Karpas-422 (cell line): ENCODE measurements at regions not wholly inside any gene's neighbourhood (a gene's known extent, or its start where the extent isn't known, plus 50 kb on each side); places are given as distances from the start of the nearest gene placed in this dataset.

Source experiments
- DNase-seq: peaks from one replicate; pipeline ENCODE4 v3.0.0-alpha.2; 2015
- H2AFZ ChIP-seq: fragments of 200-600 bp; sonication (generic); 2 replicates; pipeline ENCODE4 v1.6.1; 2014; ENCODE audit warnings: antibody characterized with exemption, low read length, mixed read lengths
- H3K27ac ChIP-seq: fragments of 200-600 bp; sonication (generic); 2 replicates; pipeline ENCODE4 v1.5.1; 2014; ENCODE audit warnings: mild to moderate bottlenecking, low read length, moderate library complexity
- H3K27me3 ChIP-seq: fragments of 200-600 bp; sonication (generic); 2 replicates; pipeline ENCODE4 v1.6.1; 2014; ENCODE audit warnings: low read length, mixed read lengths
- H3K36me3 ChIP-seq: fragments of 200-600 bp; sonication (generic); 2 replicates; pipeline ENCODE4 v1.6.1; 2014; ENCODE audit warnings: low read length, mixed read lengths; ENCODE audit not compliant: insufficient read depth
- H3K4me1 ChIP-seq: fragments of 200-600 bp; sonication (generic); 2 replicates; pipeline ENCODE4 v1.6.1; 2014; ENCODE audit warnings: mild to moderate bottlenecking, low read length, mixed read lengths
- H3K4me2 ChIP-seq: fragments of 200-600 bp; sonication (generic); 2 replicates; pipeline ENCODE4 v1.6.1; 2014; ENCODE audit warnings: low read length, low read depth, mild to moderate bottlenecking; ENCODE audit not compliant: poor library complexity, severe bottlenecking
- H3K4me3 ChIP-seq: fragments of 200-600 bp; sonication (generic); 2 replicates; pipeline ENCODE4 v1.5.1; 2014; ENCODE audit warnings: mild to moderate bottlenecking, antibody characterized with exemption, low read length, mixed read lengths
- H3K79me2 ChIP-seq: fragments of 200-600 bp; sonication (generic); 2 replicates; pipeline ENCODE4 v1.6.1; 2014; ENCODE audit warnings: mild to moderate bottlenecking, low read length, mixed read lengths
- H3K9ac ChIP-seq: fragments of 200-600 bp; sonication (generic); 2 replicates; pipeline ENCODE4 v1.6.0; 2014; ENCODE audit warnings: low read length
- H3K9me2 ChIP-seq: fragments of 200-600 bp; sonication (generic), shearing (Covaris generic); replicated peaks from 2 replicates; pipeline ENCODE4 v1.6.0; 2014; ENCODE audit warnings: mild to moderate bottlenecking, low read length, moderate library complexity; ENCODE audit not compliant: insufficient read depth
- H3K9me3 ChIP-seq: fragments of 300-700, 200-600 bp; sonication (generic); 2 replicates; pipeline ENCODE4 v1.6.1; 2014; ENCODE audit warnings: low read length, mixed read lengths
- H4K20me1 ChIP-seq: fragments of 200-600 bp; sonication (generic); 2 replicates; pipeline ENCODE4 v1.6.1; 2014; ENCODE audit warnings: mild to moderate bottlenecking, antibody characterized with exemption, low read length, low read depth; ENCODE audit not compliant: insufficient read depth

GRCh38 chr10:131587976-131588680 lies 276.6 kb upstream of the TCERG1L start:
- no peak overlapping the region for H2AFZ ChIP-seq
- H3K27ac ChIP-seq, result no peak overlapping the region
- H3K9me3 ChIP-seq, result no peaks in the 10 kb centered on the region
- DNase-seq, result no peak
- H4K20me1 ChIP-seq, result no peaks in the 10 kb centered on the region
- no peak overlapping the region for H3K4me2 ChIP-seq
- H3K36me3 ChIP-seq, result no peaks in the 10 kb centered on the region
- no peak overlapping the region for H3K4me3 ChIP-seq
- H3K9ac ChIP-seq, result no peak overlapping the region
- no peaks in the 10 kb centered on the region for H3K4me1 ChIP-seq
- no peaks in the 10 kb centered on the region for H3K9me2 ChIP-seq
- H3K27me3 ChIP-seq, result no peaks in the 10 kb centered on the region
- H3K79me2 ChIP-seq, result no peaks in the 10 kb centered on the region

- no peaks in the 10 kb centered on the region for H3K9me3 ChIP-seq
- DNase-seq, result no peak
- H3K4me2 ChIP-seq, result no peak overlapping the region
- no peaks in the 10 kb centered on the region for H3K79me2 ChIP-seq
- no peaks in the 10 kb centered on the region for H3K4me1 ChIP-seq
- no peaks in the 10 kb centered on the region for H4K20me1 ChIP-seq
- no peak overlapping the region for H2AFZ ChIP-seq
- H3K27me3 ChIP-seq, result no peaks in the 10 kb centered on the region
- no peaks in the 10 kb centered on the region for H3K9me2 ChIP-seq
- H3K9ac ChIP-seq, result no peak overlapping the region
- H3K27ac ChIP-seq, result no peak overlapping the region
- no peaks in the 10 kb centered on the region for H3K36me3 ChIP-seq
- H3K4me3 ChIP-seq, result no peak overlapping the region
These were observed 277.2 kb upstream of the TCERG1L start for GRCh38 chr10:131588704-131589220.

- H3K27me3 ChIP-seq, result no peaks in the 10 kb centered on the region
- H3K9ac ChIP-seq, result no peak overlapping the region
- no peak for DNase-seq
- no peaks in the 10 kb centered on the region for H3K79me2 ChIP-seq
- no peak overlapping the region for H3K4me2 ChIP-seq
- H3K27ac ChIP-seq, result no peak overlapping the region
- no peak overlapping the region for H2AFZ ChIP-seq
- no peaks in the 10 kb centered on the region for H3K4me1 ChIP-seq
- H4K20me1 ChIP-seq, result no peaks in the 10 kb centered on the region
- no peaks in the 10 kb centered on the region for H3K36me3 ChIP-seq
- H3K4me3 ChIP-seq, result no peak overlapping the region
- H3K9me3 ChIP-seq, result no peaks in the 10 kb centered on the region
- H3K9me2 ChIP-seq, result no peaks in the 10 kb centered on the region
These were observed 279.0 kb upstream of the TCERG1L start for GRCh38 chr10:131590567-131590966.

GRCh38 chr10:131591936-131592335 lies 280.4 kb upstream of the TCERG1L start:
- no peak overlapping the region for H3K4me3 ChIP-seq
- no peaks in the 10 kb centered on the region for H3K9me2 ChIP-seq
- H3K4me1 ChIP-seq, result no peaks in the 10 kb centered on the region
- H3K27me3 ChIP-seq, result no peaks in the 10 kb centered on the region
- no peaks in the 10 kb centered on the region for H3K79me2 ChIP-seq
- H3K27ac ChIP-seq, result no peak overlapping the region
- no peak overlapping the region for H3K9ac ChIP-seq
- no peak overlapping the region for H2AFZ ChIP-seq
- no peak overlapping the region for H3K4me2 ChIP-seq
- DNase-seq, result no peak
- H4K20me1 ChIP-seq, result no peaks in the 10 kb centered on the region
- no peaks in the 10 kb centered on the region for H3K36me3 ChIP-seq
- no peaks in the 10 kb centered on the region for H3K9me3 ChIP-seq

- DNase-seq, result no peak
- Histone ChIP-seq H3K79me2 (no peaks in the 10 kb centered on the region), H3K4me1 (no peaks in the 10 kb centered on the region), H3K9me3 (peaks cover 9% of the 10 kb centered on the region; the same call in 1 of the 2 replicates), H3K27ac (no peak overlapping the region), H3K4me2 (no peak overlapping the region), H3K9ac (no peak overlapping the region), H3K4me3 (no peak overlapping the region), H3K27me3 (no peaks in the 10 kb centered on the region), H2AFZ (no peak overlapping the region), H3K9me2 (no peaks in the 10 kb centered on the region), H4K20me1 (no peaks in the 10 kb centered on the region), H3K36me3 (no peaks in the 10 kb centered on the region)
These were observed 291.6 kb upstream of the PPP2R2D start for GRCh38 chr10:131609176-131609575.

GRCh38 chr10:131615150-131615549 lies 285.7 kb upstream of the PPP2R2D start:
- H3K4me2 ChIP-seq, result no peak overlapping the region
- no peaks in the 10 kb centered on the region for H3K79me2 ChIP-seq

GRCh38 chr10:131616040-131616439 lies 284.8 kb upstream of the PPP2R2D start:
- Histone ChIP-seq H4K20me1 (no peaks in the 10 kb centered on the region), H3K4me1 (no peaks in the 10 kb centered on the region), H3K36me3 (no peaks in the 10 kb centered on the region), H3K79me2 (no peaks in the 10 kb centered on the region), H3K4me2 (no peak overlapping the region), H3K9ac (no peak overlapping the region), H3K27me3 (no peaks in the 10 kb centered on the region), H3K9me3 (no peaks in the 10 kb centered on the region), H3K9me2 (no peaks in the 10 kb centered on the region), H3K4me3 (no peak overlapping the region), H3K27ac (no peak overlapping the region), H2AFZ (no peak overlapping the region)
- no peak for DNase-seq

More at GRCh38 chr10:131615150-131615549, 285.7 kb upstream of the PPP2R2D start:
- Histone ChIP-seq H3K9ac (no peak overlapping the region), H3K4me1 (no peaks in the 10 kb centered on the region), H3K27ac (no peak overlapping the region), H3K36me3 (no peaks in the 10 kb centered on the region), H4K20me1 (no peaks in the 10 kb centered on the region), H2AFZ (no peak overlapping the region), H3K27me3 (no peaks in the 10 kb centered on the region), H3K4me3 (no peak overlapping the region), H3K9me3 (no peaks in the 10 kb centered on the region), H3K9me2 (no peaks in the 10 kb centered on the region)
- DNase-seq, result no peak

GRCh38 chr10:131617113-131617858 lies 283.5 kb upstream of the PPP2R2D start:
- Histone ChIP-seq H3K9ac (no peak overlapping the region), H3K4me1 (no peaks in the 10 kb centered on the region)
- no peak for DNase-seq

More at GRCh38 chr10:131617113-131617858, 283.5 kb upstream of the PPP2R2D start:
- Histone ChIP-seq H3K4me2 (no peak overlapping the region), H4K20me1 (no peaks in the 10 kb centered on the region), H3K27ac (no peak overlapping the region), H3K36me3 (no peaks in the 10 kb centered on the region), H2AFZ (no peak overlapping the region), H3K27me3 (no peaks in the 10 kb centered on the region; the same call in 1 of the 2 replicates), H3K79me2 (no peaks in the 10 kb centered on the region), H3K9me3 (no peaks in the 10 kb centered on the region), H3K9me2 (no peaks in the 10 kb centered on the region), H3K4me3 (no peak overlapping the region)
